Endothelial cell (in vitro differentiated cells): ENCODE measurements at regions not wholly inside any gene's neighbourhood (a gene's known extent, or its start where the extent isn't known, plus 50 kb on each side); places are given as distances from the start of the nearest gene placed in this dataset.
A peak's percentile ranks its signal among the peaks of the same experiment; 100 is the strongest.

ENCODE experiments used
- DNase-seq: peaks from one replicate; pipeline ENCODE4 v3.0.0; 2021; ENCODE audit warnings: low spot score
- H3K27ac Mint-ChIP-seq: one replicate; pipeline ENCODE4 v1.8.0; 2021; ENCODE audit warnings: mixed read lengths, inconsistent platforms; ENCODE audit not compliant: unreplicated experiment
- H3K27me3 Mint-ChIP-seq: one replicate; pipeline ENCODE4 v1.8.0; 2021; ENCODE audit warnings: mild to moderate bottlenecking, moderate library complexity, mixed read lengths, inconsistent platforms; ENCODE audit not compliant: unreplicated experiment
- H3K36me3 Mint-ChIP-seq: one replicate; pipeline ENCODE4 v1.8.0; 2021; ENCODE audit warnings: mild to moderate bottlenecking, low read depth, mixed read lengths, inconsistent platforms; ENCODE audit not compliant: unreplicated experiment
- H3K4me1 Mint-ChIP-seq: one replicate; pipeline ENCODE4 v1.8.0; 2021; ENCODE audit warnings: mild to moderate bottlenecking, mixed read lengths, inconsistent platforms; ENCODE audit not compliant: unreplicated experiment
- H3K4me3 Mint-ChIP-seq: one replicate; pipeline ENCODE4 v1.8.0; 2021; ENCODE audit warnings: mild to moderate bottlenecking, mixed read lengths, inconsistent platforms; ENCODE audit not compliant: unreplicated experiment
- H3K9me3 Mint-ChIP-seq: one replicate; pipeline ENCODE4 v1.8.0; 2021; ENCODE audit warnings: mixed read lengths, inconsistent platforms; ENCODE audit not compliant: unreplicated experiment
- microRNA-seq: library from miRNA; unstranded; fragments of <30 nt; microRNA quantifications from one replicate; pipeline ENCODE4, GENCODE V29; 2020; ENCODE audit not compliant: unreplicated experiment
- TF ChIP-seq, protein P1 (sequence below): fragments of 200-600 bp; sonication (generic); IDR thresholded peaks from one replicate; pipeline ENCODE4 v1.5.0; 2021; ENCODE audit warnings: antibody characterized with exemption; ENCODE audit not compliant: unreplicated experiment

DNA sequence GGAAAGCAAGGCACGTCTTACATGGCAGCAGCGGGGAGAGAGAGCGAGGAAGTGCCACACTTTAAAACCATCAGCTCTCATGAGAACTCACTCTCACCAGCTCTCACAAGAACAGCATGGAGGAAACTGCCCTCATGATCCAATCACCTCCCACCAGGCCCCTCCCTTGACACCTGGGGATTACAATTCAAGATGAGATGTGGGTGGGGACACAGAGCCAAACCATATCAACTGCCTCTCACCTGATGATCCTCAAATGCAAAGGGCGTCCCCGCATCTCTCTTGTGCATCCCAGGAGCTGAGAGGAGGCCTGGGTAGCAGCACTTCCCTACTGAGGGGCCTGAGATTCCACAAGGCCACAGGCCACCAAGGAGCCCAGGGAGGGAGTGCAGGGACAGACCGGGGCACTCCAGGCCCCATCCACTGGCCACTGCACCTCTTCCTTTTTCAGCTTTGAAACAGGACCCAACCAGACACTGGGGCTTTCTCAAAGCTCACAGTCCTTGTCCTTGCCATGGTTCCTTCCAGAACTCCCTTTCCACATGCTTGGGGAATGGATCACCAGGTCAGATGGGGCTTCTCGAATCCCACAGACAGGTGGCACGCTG is 54.5 kb upstream of the IL17B start:
- no peak overlapping the region for H3K4me3 Mint-ChIP-seq
- no peak for DNase-seq
- H3K36me3 Mint-ChIP-seq: no peaks in the 10 kb centered on the region
- no peak overlapping the region for H3K27ac Mint-ChIP-seq
- peaks cover 2% of the 10 kb centered on the region for H3K27me3 Mint-ChIP-seq
- peaks cover 22% of the 10 kb centered on the region for H3K4me1 Mint-ChIP-seq
- TF ChIP-seq, protein P1, sequence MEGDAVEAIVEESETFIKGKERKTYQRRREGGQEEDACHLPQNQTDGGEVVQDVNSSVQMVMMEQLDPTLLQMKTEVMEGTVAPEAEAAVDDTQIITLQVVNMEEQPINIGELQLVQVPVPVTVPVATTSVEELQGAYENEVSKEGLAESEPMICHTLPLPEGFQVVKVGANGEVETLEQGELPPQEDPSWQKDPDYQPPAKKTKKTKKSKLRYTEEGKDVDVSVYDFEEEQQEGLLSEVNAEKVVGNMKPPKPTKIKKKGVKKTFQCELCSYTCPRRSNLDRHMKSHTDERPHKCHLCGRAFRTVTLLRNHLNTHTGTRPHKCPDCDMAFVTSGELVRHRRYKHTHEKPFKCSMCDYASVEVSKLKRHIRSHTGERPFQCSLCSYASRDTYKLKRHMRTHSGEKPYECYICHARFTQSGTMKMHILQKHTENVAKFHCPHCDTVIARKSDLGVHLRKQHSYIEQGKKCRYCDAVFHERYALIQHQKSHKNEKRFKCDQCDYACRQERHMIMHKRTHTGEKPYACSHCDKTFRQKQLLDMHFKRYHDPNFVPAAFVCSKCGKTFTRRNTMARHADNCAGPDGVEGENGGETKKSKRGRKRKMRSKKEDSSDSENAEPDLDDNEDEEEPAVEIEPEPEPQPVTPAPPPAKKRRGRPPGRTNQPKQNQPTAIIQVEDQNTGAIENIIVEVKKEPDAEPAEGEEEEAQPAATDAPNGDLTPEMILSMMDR: no peak
- no peaks in the 10 kb centered on the region for H3K9me3 Mint-ChIP-seq

DNA sequence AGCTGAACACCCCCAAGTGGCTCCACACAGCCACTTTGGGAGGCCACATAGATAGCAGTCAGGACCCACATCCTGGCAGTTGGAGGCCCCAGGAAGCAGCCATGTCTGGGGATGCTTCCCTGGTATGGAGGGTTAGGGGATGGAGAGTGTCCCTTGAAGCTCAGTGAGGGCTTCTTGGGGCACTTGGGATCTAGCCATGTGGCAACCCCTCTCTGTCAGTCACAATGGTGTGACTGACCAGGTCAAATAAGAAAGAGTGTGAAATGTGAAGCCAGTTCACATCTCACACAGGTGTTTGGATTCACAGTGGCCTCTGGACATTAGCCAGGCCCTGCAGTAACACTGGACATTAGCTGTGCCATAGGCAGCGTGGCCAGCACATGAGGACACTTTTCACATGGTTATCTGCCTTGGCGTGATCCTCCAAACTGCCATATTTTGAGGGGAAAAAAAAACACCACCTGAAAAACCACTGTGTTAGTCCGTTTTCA is 53.9 kb upstream of the IL17B start:
- Mint-ChIP-seq H3K27ac (no peak overlapping the region), H3K27me3 (peaks cover 5% of the 10 kb centered on the region), H3K4me3 (no peak overlapping the region), H3K9me3 (no peaks in the 10 kb centered on the region), H3K4me1 (peaks cover 25% of the 10 kb centered on the region), H3K36me3 (no peaks in the 10 kb centered on the region)
- DNase-seq: no peak
- TF ChIP-seq, protein P1: no peak

DNA sequence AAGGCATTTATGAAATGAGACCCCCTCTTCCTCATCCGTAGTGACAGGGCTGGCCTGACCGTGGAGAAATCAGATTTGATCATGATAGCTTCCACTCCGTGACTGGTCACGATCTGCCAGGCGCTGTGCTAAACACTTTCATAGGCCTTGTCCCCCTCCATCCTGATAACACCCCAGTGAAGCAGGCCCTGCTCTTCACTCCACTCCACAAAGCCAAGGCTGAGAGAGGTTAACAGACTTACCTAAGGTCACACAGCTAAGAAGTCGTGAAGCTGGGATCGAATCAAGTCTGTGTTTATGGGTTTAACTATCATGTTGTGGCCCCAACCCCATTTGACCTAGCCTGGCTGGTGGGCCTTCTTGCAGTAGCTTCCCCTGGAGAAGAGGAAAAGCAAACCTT is 53.3 kb upstream of the IL17B start:
- no peak overlapping the region for H3K4me3 Mint-ChIP-seq
- no peak for DNase-seq
- H3K9me3 Mint-ChIP-seq: no peaks in the 10 kb centered on the region
- H3K36me3 Mint-ChIP-seq: peaks cover 1% of the 10 kb centered on the region
- peaks cover 5% of the 10 kb centered on the region for H3K27me3 Mint-ChIP-seq
- no peak overlapping the region for H3K27ac Mint-ChIP-seq
- TF ChIP-seq, protein P1: no peak
- H3K4me1 Mint-ChIP-seq: peaks cover 26% of the 10 kb centered on the region

DNA sequence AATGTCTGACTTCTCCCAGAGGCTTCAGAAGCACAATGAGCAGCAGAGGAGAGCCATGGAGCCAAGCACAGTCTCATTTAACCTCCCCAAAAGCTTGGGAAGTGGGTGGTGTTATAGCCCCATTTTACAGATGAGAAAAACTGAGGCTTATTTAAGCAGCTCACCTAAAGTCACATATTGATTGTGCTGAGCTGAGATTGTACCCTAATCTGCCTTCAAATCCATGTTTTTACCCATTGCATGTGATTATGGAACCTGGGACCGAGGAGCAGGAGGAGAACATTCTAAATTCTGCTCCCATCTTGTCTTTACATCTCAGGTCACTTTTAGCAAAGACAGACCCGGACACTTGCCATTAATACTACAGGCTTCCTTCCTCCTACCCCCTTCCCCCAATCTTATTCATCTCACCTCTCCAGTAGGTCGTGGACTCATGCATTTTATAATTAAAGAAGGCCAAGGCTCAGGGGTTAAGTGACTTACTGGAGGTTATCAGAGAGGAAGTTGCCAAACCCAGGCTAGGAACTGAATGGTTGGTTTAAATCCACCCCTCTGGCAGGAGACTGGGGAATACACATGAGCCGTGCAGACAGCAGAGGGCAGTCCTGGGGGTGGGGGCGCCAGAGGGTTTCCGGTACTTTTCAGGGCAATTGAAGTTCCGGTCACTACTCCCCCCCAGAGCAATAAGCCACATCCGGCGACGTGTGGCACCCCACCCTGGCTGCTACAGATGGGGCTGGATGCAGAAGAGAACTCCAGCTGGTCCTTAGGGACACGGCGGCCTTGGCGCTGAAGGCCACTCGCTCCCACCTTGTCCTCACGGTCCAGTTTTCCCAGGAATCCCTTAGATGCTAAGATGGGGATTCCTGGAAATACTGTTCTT is 51.0 kb upstream of the IL17B start:
- DNase-seq: no peak
- Mint-ChIP-seq H3K4me3 (no peak overlapping the region), H3K27ac (no peak overlapping the region), H3K9me3 (no peaks in the 10 kb centered on the region), H3K4me1 (peaks cover 26% of the 10 kb centered on the region), H3K36me3 (peaks cover 6% of the 10 kb centered on the region), H3K27me3 (peaks cover 5% of the 10 kb centered on the region)
- TF ChIP-seq, protein P1: no peak

Small RNA genes lying in the stretch of these regions (microRNA-seq; reads per million reads assigned to microRNA genes)
- 26.4 reads per million, percentile 70 among the genes with 10 or more reads in this experiment for gene MIR145
